ENCODE measurements at regions not wholly inside any gene's neighbourhood (a gene's known extent, or its start where the extent isn't known, plus 50 kb on each side); places are given as distances from the start of the nearest gene placed in this dataset.

DNA sequence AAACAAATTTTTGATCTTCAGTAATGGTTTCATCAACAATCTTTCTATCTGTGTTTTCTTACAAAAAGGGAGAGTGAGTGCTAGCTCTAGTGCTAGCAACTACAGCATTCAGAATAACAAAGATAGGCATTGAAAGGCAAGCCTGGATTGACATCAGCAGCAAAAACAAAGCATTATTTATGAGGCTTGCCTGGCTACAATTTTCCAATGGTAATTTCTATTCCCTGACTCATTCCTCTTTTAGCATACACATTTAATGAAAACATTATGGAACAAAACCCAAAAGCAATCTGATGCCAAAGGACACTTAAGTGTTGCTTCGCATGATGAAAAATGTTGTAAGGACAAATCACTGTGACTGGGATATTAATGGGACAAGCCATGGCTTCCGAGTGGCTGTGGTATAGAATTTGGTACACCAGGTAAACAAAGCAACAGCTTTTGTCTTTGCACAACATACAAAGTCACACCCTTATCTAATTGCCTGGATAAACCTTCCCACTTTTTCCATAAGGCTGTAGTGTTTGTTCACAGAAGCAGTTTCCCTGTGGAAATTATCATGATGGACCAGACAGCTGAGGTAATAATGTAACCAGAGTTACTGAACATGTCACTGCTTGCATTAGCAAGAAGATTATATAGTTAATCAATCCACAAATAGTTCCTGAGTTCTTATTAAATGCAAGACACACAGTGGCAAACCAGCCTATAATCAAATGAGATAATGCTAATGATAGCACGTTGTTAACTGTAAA is 179.8 kb upstream of the EDIL3 start:
- no peaks in the 10 kb centered on the region for H3K36me3 ChIP-seq
- H3K4me1 ChIP-seq, result no peaks in the 10 kb centered on the region
- no peak overlapping the region for H3K4me3 ChIP-seq
- TF ChIP-seq EP300 (IDR thresholded peaks at IDR 0.05), result no peak
- TF ChIP-seq POLR2A (IDR thresholded peaks at IDR 0.05), result no peak
- no peak for TF ChIP-seq POLR2AphosphoS5 (IDR thresholded peaks at IDR 0.05)
- TF ChIP-seq, protein P1, sequence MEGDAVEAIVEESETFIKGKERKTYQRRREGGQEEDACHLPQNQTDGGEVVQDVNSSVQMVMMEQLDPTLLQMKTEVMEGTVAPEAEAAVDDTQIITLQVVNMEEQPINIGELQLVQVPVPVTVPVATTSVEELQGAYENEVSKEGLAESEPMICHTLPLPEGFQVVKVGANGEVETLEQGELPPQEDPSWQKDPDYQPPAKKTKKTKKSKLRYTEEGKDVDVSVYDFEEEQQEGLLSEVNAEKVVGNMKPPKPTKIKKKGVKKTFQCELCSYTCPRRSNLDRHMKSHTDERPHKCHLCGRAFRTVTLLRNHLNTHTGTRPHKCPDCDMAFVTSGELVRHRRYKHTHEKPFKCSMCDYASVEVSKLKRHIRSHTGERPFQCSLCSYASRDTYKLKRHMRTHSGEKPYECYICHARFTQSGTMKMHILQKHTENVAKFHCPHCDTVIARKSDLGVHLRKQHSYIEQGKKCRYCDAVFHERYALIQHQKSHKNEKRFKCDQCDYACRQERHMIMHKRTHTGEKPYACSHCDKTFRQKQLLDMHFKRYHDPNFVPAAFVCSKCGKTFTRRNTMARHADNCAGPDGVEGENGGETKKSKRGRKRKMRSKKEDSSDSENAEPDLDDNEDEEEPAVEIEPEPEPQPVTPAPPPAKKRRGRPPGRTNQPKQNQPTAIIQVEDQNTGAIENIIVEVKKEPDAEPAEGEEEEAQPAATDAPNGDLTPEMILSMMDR (IDR thresholded peaks at IDR 0.05), result no peak
- H3K9me3 ChIP-seq, result no peaks in the 10 kb centered on the region
- no peak for DNase-seq
- H3K27me3 ChIP-seq, result no peaks in the 10 kb centered on the region
- WGBS, 2 donors, result 69 to 77% methylated on average over 3 of the region's 3 CpGs
- intact Hi-C loops (cut with DNase I), result no loop called here
- no peak overlapping the region for H3K27ac ChIP-seq

DNA sequence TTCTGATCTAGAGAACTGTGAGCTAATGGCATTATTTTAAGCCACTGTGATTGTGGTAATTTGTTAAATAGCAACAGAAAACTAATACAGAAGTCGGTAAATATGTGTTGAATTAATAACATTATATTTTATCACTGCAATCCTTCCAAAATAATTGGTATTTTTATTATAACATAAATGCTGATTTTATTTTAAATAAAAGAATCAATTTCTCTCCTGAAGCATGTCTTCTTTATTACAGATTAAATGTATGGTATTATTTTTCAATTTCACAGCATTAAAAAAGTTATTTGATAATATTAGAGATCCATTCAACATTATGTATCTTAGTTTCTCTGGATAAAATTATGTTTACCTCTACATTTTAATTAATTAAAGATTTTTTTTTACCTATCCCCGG is 165.5 kb upstream of the EDIL3 start:
- TF ChIP-seq EP300 (IDR thresholded peaks at IDR 0.05) (no peak), POLR2A (IDR thresholded peaks at IDR 0.05) (no peak), POLR2AphosphoS5 (IDR thresholded peaks at IDR 0.05) (no peak)
- TF ChIP-seq, protein P1 (IDR thresholded peaks at IDR 0.05), result no peak
- no peaks in the 10 kb centered on the region for H3K27me3 ChIP-seq
- intact Hi-C loops (cut with DNase I), result no loop called here

DNA sequence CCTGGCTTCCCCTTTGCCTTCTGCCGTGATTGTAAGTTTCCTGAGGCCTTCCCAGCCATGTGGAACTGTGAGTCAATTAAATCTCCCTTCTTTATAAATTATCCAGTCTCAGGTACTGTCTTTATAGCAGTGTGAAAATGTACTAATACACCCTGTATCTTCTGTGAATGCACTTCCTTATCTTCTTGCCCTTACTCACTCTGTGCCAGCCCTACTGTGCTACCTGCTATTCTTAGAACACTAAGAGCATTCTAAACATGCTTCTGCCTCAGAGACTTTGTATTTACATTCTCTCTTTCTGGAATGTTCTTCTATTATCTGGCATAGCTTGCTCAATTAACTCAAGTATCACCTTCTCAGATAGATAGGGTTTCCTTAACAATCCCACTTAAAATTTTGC is 164.4 kb upstream of the EDIL3 start:
- no peaks in the 10 kb centered on the region for H3K4me1 ChIP-seq
- intact Hi-C loops (cut with DNase I), result no loop called here
- no peaks in the 10 kb centered on the region for H3K36me3 ChIP-seq
- 75 to 93% methylated on average over 1 of the region's 1 CpG for WGBS, 2 donors
- no peak overlapping the region for H3K27ac ChIP-seq
- DNase-seq, result no peak
- no peaks in the 10 kb centered on the region for H3K9me3 ChIP-seq
- no peak overlapping the region for H3K4me3 ChIP-seq
- TF ChIP-seq EP300 (IDR thresholded peaks at IDR 0.05), result no peak
- no peak for TF ChIP-seq POLR2AphosphoS5 (IDR thresholded peaks at IDR 0.05)
- no peak for TF ChIP-seq POLR2A (IDR thresholded peaks at IDR 0.05)
- TF ChIP-seq, protein P1 (IDR thresholded peaks at IDR 0.05), result no peak
- H3K27me3 ChIP-seq, result no peaks in the 10 kb centered on the region

More for the DNA sequence above, 165.5 kb upstream of the EDIL3 start:
- no peaks in the 10 kb centered on the region for H3K4me1 ChIP-seq
- no peak overlapping the region for H3K27ac ChIP-seq
- H3K9me3 ChIP-seq, result no peaks in the 10 kb centered on the region
- WGBS, 2 donors, result 93 to 94% methylated on average over 2 of the region's 2 CpGs
- no peak for DNase-seq
- H3K4me3 ChIP-seq, result no peak overlapping the region
- no peaks in the 10 kb centered on the region for H3K36me3 ChIP-seq

DNA sequence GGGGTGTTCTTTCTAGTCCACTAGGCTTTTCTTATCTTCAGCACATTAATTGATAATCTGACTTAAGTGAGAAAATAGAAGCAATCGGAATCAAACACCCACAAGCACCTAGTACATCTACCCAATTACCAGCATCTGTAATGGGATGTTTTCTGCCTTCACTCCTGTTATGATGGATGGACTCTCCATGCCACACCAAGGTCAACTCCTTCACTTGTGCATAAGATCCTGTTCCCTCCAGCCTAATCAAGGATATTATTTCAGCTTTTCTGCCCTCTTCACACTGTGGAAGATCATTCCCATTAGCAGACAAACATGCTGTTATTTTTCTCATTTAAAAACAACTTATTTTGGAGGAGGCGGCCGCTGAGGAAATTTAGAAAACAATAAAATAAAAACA is 162.0 kb upstream of the EDIL3 start:
- TF ChIP-seq, protein P1 (IDR thresholded peaks at IDR 0.05), result no peak
- TF ChIP-seq POLR2AphosphoS5 (IDR thresholded peaks at IDR 0.05), result no peak
- no peak for TF ChIP-seq POLR2A (IDR thresholded peaks at IDR 0.05)
- Histone ChIP-seq H3K4me3 (no peak overlapping the region), H3K27me3 (no peaks in the 10 kb centered on the region), H3K36me3 (no peaks in the 10 kb centered on the region), H3K9me3 (no peaks in the 10 kb centered on the region), H3K27ac (no peak overlapping the region), H3K4me1 (no peaks in the 10 kb centered on the region)
- DNase-seq, result no peak
- WGBS, 2 donors, result 92 to 94% methylated on average over 3 of the region's 3 CpGs
- intact Hi-C loops (cut with DNase I), result no loop called here

DNA sequence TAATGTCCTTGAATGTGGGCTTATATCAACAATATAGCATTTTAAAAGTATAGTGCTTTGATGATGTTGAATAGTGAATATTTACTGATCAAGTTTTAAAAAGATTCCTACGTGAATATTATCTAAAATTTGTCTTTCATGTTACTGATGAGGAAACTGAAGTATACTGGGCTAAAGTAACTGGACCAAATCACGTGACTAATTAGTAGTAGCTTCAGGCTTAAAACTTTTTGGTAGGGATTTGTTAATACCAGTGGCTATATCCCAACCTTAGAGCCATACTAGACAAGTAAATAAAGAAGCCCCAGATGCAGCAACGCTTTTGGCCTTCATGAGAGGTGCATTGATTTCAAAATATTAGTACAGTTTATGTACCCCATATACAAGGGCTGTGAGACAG is 152.1 kb upstream of the EDIL3 start:
- Histone ChIP-seq H3K4me1 (no peaks in the 10 kb centered on the region), H3K27me3 (no peaks in the 10 kb centered on the region), H3K9me3 (peaks cover 0 to 2% (median 0%) of the 10 kb centered on the region in 4 donors), H3K27ac (no peak overlapping the region), H3K4me3 (no peak overlapping the region), H3K36me3 (no peaks in the 10 kb centered on the region)
- no peak for TF ChIP-seq POLR2A (IDR thresholded peaks at IDR 0.05)
- TF ChIP-seq, protein P1 (IDR thresholded peaks at IDR 0.05), result no peak
- TF ChIP-seq POLR2AphosphoS5 (IDR thresholded peaks at IDR 0.05), result no peak
- no peak for TF ChIP-seq EP300 (IDR thresholded peaks at IDR 0.05)
- DNase-seq, result no peak
- WGBS, 2 donors, result 84 to 85% methylated on average over 3 of the region's 3 CpGs
- intact Hi-C loops (cut with DNase I), result no loop called here

All from sigmoid colon (tissue), 6 donors.